ENCODE measurements at regions not wholly inside any gene's neighbourhood (a gene's known extent, or its start where the extent isn't known, plus 50 kb on each side); places are given as distances from the start of the nearest gene placed in this dataset.

DNA sequence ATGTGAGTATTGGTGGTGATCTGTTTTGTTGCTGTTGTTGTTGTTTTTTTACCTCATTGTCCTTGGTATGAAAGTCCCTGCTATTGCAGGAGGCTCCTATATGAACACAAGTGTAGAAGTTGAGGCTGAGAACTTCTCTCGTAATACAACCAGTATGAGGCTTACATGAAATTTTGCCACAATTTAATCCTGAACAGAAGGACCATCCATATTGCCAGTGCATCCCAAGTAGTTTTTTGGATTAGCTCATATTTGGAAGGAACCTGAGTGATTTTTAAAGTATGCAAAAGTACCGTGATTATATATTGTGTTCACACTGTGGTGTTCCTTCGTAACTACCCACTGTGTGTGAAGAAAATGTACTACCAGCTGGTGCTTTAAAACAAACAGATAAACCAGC is 2095.5 kb upstream of the WWC1 start:
- Histone ChIP-seq H3K4me3 (no peak overlapping the region), H3K36me3 (replicated peaks in 1 of 2) (no peaks in the 10 kb centered on the region), H3K9me3 (replicated peaks in 1 of 3) (no peaks in the 10 kb centered on the region), H3K27ac (no peak overlapping the region), H3K27me3 (no peaks in the 10 kb centered on the region), H3K4me1 (replicated peaks in 1 of 2) (no peaks in the 10 kb centered on the region)
- no peak for DNase-seq
- intact Hi-C loops (cut with DNase I) = no loop called here
- 81 to 89% (median 85%) methylated on average over 3 of the region's 3 CpGs for WGBS, 4 donors
- TF ChIP-seq, protein P1, sequence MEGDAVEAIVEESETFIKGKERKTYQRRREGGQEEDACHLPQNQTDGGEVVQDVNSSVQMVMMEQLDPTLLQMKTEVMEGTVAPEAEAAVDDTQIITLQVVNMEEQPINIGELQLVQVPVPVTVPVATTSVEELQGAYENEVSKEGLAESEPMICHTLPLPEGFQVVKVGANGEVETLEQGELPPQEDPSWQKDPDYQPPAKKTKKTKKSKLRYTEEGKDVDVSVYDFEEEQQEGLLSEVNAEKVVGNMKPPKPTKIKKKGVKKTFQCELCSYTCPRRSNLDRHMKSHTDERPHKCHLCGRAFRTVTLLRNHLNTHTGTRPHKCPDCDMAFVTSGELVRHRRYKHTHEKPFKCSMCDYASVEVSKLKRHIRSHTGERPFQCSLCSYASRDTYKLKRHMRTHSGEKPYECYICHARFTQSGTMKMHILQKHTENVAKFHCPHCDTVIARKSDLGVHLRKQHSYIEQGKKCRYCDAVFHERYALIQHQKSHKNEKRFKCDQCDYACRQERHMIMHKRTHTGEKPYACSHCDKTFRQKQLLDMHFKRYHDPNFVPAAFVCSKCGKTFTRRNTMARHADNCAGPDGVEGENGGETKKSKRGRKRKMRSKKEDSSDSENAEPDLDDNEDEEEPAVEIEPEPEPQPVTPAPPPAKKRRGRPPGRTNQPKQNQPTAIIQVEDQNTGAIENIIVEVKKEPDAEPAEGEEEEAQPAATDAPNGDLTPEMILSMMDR (IDR thresholded peaks at IDR 0.05) = no peak
- no peak for TF ChIP-seq POLR2A (IDR thresholded peaks at IDR 0.05)

DNA sequence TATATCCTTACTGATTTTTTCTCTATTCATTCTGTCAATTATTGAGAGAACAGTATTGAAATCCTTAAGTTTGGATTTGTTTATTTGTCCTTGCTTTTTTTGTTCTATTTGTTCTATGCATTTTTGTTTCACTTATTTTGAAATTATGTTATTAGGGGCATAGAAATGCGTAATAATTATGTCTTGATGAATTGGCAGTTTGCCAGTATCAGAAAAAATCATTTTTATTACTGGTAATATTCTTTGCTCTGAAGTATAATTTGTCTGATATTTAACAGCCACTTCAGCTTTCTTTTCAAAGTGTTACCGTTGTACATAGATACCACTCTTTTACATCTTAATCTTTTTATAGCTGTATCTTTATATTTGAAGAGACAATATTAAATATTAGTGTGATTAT is 2090.9 kb upstream of the WWC1 start:
- no peaks in the 10 kb centered on the region for H3K27me3 ChIP-seq
- no peak overlapping the region for H3K27ac ChIP-seq
- 78 to 82% (median 80%) methylated on average over 2 of the region's 2 CpGs for WGBS, 4 donors
- intact Hi-C loops (cut with DNase I) = no loop called here
- TF ChIP-seq, protein P1 (IDR thresholded peaks at IDR 0.05) = no peak
- TF ChIP-seq POLR2A (IDR thresholded peaks at IDR 0.05) = no peak
- no peaks in the 10 kb centered on the region for H3K9me3 ChIP-seq (replicated peaks in 1 of 3)
- no peaks in the 10 kb centered on the region for H3K36me3 ChIP-seq (replicated peaks in 1 of 2)
- no peaks in the 10 kb centered on the region for H3K4me1 ChIP-seq (replicated peaks in 1 of 2)
- no peak overlapping the region for H3K4me3 ChIP-seq
- DNase-seq = no peak

DNA sequence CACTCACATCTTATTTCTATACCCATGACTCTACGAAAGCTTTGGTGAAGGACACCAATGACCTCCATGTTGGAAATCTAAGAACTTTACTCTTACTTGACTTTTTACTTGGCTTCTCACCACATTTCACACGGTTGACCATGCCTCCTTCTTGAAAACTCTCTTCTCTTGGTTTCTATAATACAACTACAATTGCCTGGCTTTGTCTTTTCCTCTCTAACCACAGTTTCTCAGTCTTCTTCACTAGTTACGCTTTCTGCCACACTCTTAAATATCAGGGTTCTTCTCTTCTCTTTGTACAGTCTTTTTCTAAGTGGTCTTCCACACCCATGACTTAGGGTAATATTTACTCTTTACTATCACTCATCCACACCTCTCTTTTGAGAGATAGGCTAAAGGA is 2079.8 kb upstream of the WWC1 start:
- no peaks in the 10 kb centered on the region for H3K9me3 ChIP-seq (replicated peaks in 1 of 3)
- TF ChIP-seq, protein P1 (IDR thresholded peaks at IDR 0.05) = no peak
- no peak for TF ChIP-seq POLR2A (IDR thresholded peaks at IDR 0.05)
- H3K27me3 ChIP-seq = no peaks in the 10 kb centered on the region
- H3K4me1 ChIP-seq (replicated peaks in 1 of 2) = no peaks in the 10 kb centered on the region
- DNase-seq = no peak
- intact Hi-C loops (cut with DNase I) = no loop called here
- no peak overlapping the region for H3K27ac ChIP-seq
- H3K36me3 ChIP-seq (replicated peaks in 1 of 2) = no peaks in the 10 kb centered on the region
- WGBS, 4 donors = 76 to 87% (median 81%) methylated on average over 3 of the region's 3 CpGs
- H3K4me3 ChIP-seq = no peak overlapping the region

DNA sequence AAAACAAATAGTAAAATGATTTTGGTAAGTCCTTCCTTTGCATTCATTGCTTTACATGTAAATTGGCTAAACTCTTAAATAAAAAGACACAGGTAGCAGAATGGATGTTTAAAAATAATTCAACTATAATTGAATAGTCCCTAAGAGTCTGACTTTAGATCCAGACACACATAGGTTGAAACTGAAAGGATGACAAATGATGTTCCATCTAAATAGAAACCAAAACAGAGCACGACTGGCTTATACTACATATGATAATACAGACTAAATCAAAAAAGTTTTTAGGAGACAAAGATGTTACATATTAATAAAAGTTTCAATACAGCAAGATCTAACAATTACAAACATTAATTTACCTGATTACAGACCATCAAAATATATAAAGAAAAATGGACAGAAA is 2055.1 kb upstream of the WWC1 start:
- Histone ChIP-seq H3K27ac (no peak overlapping the region), H3K4me3 (no peak overlapping the region), H3K36me3 (replicated peaks in 1 of 2) (no peaks in the 10 kb centered on the region), H3K27me3 (no peaks in the 10 kb centered on the region), H3K4me1 (replicated peaks in 1 of 2) (no peaks in the 10 kb centered on the region), H3K9me3 (replicated peaks in 1 of 3) (peaks cover 0 to 10% (median 0%) of the 10 kb centered on the region in 3 donors)
- no peak for DNase-seq
- TF ChIP-seq, protein P1 (IDR thresholded peaks at IDR 0.05) = no peak
- no peak for TF ChIP-seq POLR2A (IDR thresholded peaks at IDR 0.05)
- intact Hi-C loops (cut with DNase I) = no loop called here
- WGBS, 4 donors = 65 to 90% (median 79%) methylated on average over 1 of the region's 1 CpG
